HK-2 (cell line): ENCODE measurements at regions not wholly inside any gene's neighbourhood (a gene's known extent, or its start where the extent isn't known, plus 50 kb on each side); places are given as distances from the start of the nearest gene placed in this dataset.

Experiments
- DNase-seq: peaks from one replicate; pipeline ENCODE4 v3.0.0-alpha.2; 2018; ENCODE audit not compliant: unreplicated experiment

DNA sequence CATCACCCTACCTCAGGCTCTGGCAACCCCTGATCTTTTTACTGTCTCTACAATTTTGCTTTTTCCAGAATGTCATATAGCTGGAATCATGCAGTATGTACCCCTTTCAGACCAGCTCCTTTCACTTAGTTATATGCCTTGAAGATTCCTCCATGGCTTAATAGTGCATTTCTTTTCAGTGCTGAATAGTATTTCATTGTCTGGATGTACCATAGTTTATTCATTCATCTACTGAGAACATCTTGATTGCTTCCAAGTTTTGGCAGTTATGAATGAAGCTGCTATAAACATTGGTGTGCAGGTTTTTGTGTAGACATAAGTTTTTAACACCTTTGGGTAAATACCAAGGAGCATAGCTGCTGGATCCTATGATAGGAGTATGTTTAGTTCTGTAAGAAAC is 50.8 kb upstream of the ANP32A start:
- DNase-seq = no peak

DNA sequence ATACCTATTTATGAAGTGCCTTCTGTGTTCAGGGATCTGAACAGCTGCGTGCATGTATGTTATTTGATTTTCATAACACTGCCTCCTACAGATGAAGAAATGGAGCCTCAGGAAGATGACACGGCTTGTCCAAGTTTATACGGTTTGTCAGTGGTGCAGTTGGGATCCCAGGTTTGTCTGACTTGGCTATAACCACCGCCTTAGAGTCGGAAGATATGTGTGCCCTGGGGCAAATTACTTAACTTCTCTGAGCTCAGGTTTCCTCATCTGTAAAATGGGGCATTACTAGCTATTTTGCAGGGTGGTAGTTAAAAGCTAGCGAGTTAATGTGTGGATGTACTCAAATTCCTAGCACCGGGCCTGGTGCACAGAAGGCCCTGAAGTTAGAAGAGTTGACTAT is 54.1 kb upstream of the ANP32A start:
- no peak for DNase-seq

DNA sequence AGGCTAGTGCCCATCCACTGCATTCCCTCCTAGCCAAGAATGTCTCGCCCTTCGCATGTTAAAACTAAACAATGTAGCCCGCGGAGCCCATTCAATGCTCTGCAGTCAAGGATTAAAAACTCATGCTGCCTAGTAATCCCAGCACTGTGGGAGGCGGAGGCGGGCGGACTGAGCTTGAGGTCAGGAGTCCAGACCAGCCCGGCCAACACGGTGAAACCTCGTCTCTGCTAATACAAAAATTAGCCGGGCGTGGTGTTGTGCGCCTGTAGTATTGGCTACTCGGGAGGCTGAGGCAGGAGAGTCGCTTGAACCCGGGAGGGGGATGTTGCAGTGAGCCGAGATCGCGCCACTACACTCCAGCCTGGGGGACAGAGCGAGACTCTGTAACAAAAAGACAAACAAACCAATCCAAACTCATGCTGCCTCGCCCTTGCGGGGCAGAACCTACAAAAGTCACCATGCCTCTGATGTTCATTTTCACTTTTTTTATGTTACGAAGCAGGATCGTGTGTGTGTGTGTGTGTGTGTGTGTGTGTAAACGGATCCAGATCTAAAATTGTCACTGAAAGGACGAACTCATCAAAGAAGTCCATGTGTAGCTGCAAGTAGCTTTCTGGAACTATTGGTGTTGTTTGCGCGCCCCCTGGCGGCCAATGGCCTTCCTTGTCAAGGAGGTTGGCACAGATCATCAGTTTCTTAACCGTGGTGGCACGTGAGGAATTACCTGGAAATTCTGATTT is 54.8 kb upstream of the SPESP1 start:
- DNase-seq = peak; percentile 77

DNA sequence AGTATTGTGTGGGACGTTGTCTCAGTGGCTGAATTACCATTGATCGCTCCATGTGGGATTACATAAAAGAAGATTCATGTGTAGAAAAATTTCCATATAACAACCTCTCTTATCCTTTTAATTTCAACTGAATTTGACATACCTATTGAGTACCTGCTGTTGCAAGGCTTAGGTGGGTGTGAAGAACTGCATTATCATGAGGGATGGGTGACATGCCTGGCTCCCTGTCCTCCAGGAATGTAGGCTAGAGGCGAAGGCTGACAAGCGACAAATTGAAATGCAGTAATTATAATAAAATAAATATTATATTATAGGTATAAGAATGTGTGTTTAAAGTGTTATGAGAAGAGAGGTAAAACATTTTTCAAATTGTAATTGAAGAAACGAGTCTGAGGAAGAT is 52.7 kb upstream of the SPESP1 start:
- no peak for DNase-seq

DNA sequence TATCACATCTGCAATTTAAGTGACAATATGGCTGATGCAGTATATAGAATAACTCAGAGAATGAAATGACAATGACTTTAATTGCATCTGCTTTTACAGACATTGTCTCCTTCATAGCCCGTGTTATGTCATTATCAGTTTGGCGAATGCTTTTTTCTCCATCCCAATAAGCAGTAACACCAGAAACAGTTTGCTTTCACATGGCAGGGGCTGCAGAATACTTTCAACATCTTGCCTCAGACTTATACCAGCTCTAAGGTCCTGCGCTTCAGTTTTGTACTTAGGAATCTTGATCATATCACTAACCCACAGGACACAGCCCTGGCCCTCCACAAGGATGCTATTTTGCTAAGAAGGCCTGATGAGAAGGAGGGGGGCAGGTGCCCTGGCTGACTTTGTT is 49.9 kb upstream of the SPESP1 start:
- no peak for DNase-seq
